ENCODE measurements at regions not wholly inside any gene's neighbourhood (a gene's known extent, or its start where the extent isn't known, plus 50 kb on each side); places are given as distances from the start of the nearest gene placed in this dataset.

DNA sequence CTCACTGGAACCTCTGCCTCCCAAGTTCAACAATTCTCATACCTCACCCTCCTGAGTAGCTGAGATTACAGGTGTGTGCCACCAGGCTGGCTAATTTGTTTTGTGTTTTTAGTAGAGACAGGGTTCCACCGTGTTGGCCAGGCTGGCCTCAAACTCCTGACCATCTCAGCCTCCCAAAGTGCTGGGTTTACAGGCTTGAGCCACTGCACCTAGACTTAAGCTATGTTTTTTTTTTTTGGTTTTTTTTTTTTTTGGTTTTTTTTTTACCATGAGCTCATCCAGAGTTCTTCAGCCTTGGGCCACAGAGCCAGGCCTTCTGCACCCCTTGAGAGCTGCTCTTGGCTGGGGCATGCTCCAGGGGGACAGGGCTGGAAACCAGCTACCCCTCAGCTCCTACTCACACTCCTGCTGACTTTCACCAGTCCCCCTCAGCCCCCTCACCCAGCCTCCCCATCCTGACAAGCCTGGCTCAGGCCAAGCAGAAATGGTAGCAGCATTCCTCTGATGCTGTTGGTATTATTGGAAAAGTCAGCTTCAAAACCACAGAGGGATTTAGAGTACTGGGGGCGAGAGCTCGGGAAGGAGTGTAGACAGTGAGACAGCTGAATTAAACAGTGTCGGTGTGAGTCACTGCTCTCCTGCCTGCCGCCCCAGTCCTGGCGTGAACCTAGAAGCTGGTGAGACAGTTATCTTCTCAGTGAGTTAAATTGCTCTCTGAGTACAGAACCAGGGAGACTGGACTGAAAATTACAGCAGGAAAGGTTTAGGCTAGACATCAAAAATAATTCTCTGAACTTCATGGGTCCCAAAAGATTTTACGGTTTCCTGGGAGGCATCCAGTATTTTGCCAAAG is 63.7 kb downstream of the NAV1 start (continued):
- TF ChIP-seq, protein P1, sequence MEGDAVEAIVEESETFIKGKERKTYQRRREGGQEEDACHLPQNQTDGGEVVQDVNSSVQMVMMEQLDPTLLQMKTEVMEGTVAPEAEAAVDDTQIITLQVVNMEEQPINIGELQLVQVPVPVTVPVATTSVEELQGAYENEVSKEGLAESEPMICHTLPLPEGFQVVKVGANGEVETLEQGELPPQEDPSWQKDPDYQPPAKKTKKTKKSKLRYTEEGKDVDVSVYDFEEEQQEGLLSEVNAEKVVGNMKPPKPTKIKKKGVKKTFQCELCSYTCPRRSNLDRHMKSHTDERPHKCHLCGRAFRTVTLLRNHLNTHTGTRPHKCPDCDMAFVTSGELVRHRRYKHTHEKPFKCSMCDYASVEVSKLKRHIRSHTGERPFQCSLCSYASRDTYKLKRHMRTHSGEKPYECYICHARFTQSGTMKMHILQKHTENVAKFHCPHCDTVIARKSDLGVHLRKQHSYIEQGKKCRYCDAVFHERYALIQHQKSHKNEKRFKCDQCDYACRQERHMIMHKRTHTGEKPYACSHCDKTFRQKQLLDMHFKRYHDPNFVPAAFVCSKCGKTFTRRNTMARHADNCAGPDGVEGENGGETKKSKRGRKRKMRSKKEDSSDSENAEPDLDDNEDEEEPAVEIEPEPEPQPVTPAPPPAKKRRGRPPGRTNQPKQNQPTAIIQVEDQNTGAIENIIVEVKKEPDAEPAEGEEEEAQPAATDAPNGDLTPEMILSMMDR (IDR thresholded peaks at IDR 0.05; ENCODE audit: low read depth, low read length, missing input control) = no peak
- TF ChIP-seq RXRA (IDR thresholded peaks at IDR 0.05) = no peak

DNA sequence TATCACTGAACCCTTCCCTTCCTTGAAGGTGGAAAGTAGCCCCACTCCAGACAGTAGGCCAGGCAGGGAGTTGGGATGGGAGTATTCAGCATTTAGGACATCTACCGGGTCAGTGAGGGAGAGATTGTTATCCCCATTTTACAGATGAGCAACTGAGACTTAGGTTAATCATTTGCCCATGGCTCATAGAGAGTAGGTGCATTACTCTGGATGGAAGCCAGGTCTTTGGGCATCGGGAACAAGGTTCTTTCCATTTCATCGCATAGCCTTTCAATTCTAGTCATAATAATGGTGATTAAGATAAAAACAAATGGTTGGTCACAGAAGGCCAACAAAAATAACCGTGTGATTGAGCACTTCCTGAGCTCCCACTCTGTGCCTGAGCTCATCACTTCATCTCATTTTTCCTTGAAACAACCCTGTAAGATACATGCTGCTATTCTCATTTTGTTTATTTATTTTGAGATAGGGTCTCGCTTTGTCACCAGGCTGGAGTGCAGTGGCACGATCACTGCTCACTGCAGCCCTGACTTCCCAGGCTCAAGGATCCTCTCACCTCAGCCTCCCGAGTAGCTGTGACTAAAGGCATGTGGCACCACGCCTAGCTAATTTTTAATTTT is 64.8 kb downstream of the NAV1 start:
- WGBS = 84% methylated on average over 8 of the region's 8 CpGs
- H3K27me3 ChIP-seq (ENCODE audit: control insufficient read depth in 4 of 4, insufficient read depth in 4 of 4, low read length in 3 of 4) = no peaks in the 10 kb centered on the region
- H3K27ac ChIP-seq (ENCODE audit: low read depth in 1 of 2, low read length in 2 of 2) = no peak overlapping the region
- no peaks in the 10 kb centered on the region for H3K9me3 ChIP-seq (ENCODE audit: control insufficient read depth in 4 of 4, low read length in 3 of 4)
- no peaks in the 10 kb centered on the region for H3K4me1 ChIP-seq (ENCODE audit: control insufficient read depth in 4 of 4, insufficient read depth in 4 of 4, low read length in 3 of 4)
- no peak for DNase-seq (ENCODE audit: low spot score)
- no peaks in the 10 kb centered on the region for H3K36me3 ChIP-seq (ENCODE audit: control insufficient read depth in 4 of 4, insufficient read depth in 3 of 4, low read depth in 1 of 4, low read length in 3 of 4)
- H3K9ac ChIP-seq (ENCODE audit: low read depth in 1 of 2, low read length in 2 of 2) = no peak overlapping the region
- no peak overlapping the region for H3K4me3 ChIP-seq (ENCODE audit: low read depth in 1 of 3, low read length in 3 of 3)
- TF ChIP-seq GABPA (IDR thresholded peaks at IDR 0.05 in 1 of 2, conservative IDR thresholded peaks at IDR 0.05 in 1 of 2) (no peak), EGR1 (IDR thresholded peaks at IDR 0.05; ENCODE audit: low read depth in 2 of 2) (no peak), TAF1 (conservative IDR thresholded peaks at IDR 0.05) (no peak), RAD21 (IDR thresholded peaks at IDR 0.05) (no peak)

DNA sequence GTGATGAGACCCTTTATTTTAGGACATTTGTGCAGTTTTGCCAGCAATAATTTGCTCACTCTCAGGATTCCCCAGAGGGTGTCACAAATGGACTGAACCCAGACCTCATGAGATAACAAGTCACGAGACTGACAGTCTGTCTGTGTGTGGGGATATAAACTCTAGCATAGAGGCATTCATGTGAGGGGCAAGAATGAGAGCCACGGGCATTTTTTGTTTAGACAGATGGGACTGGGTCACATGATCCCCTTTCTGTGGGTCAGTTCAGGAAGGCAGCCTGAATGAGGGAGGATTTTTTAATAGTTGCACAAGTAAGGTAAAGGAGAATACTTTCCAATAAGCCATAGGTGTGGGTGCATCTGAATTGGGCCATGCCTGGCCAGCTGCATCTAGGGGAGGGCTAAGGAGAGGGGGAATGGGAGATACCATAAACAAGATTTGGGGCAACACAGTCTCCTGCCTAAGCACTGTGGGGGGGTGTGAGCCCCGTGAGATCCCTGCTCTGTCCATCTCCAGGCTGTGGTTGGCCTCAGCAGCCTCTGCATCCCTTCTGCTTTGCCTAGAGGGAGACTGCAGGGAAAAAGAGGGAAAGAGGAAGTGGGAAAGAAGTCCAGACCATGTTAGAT is 66.6 kb downstream of the NAV1 start:
- Histone ChIP-seq H3K4me3 (ENCODE audit: low read depth in 1 of 3, low read length in 3 of 3) (no peak overlapping the region), H3K9ac (ENCODE audit: low read depth in 1 of 2, low read length in 2 of 2) (no peak overlapping the region), H3K27me3 (ENCODE audit: control insufficient read depth in 4 of 4, insufficient read depth in 4 of 4, low read length in 3 of 4) (no peaks in the 10 kb centered on the region), H3K36me3 (ENCODE audit: control insufficient read depth in 4 of 4, insufficient read depth in 3 of 4, low read depth in 1 of 4, low read length in 3 of 4) (no peaks in the 10 kb centered on the region), H3K27ac (ENCODE audit: low read depth in 1 of 2, low read length in 2 of 2) (no peak overlapping the region), H3K4me1 (ENCODE audit: control insufficient read depth in 4 of 4, insufficient read depth in 4 of 4, low read length in 3 of 4) (no peaks in the 10 kb centered on the region), H3K9me3 (ENCODE audit: control insufficient read depth in 4 of 4, low read length in 3 of 4) (no peaks in the 10 kb centered on the region)
- 60% methylated on average over 3 of the region's 3 CpGs for WGBS
- DNase-seq (ENCODE audit: low spot score) = no peak
- no peak for TF ChIP-seq SP1 (IDR thresholded peaks at IDR 0.05)
- TF ChIP-seq FOXA2 (IDR thresholded peaks at IDR 0.05) = no peak
- TF ChIP-seq, protein P1 (IDR thresholded peaks at IDR 0.05; ENCODE audit: low read depth, low read length, missing input control) = no peak

- Histone ChIP-seq H3K36me3 (ENCODE audit: control insufficient read depth in 4 of 4, insufficient read depth in 3 of 4, low read depth in 1 of 4, low read length in 3 of 4) (no peaks in the 10 kb centered on the region), H3K4me3 (ENCODE audit: low read depth in 1 of 3, low read length in 3 of 3) (no peak overlapping the region), H3K9ac (ENCODE audit: low read depth in 1 of 2, low read length in 2 of 2) (no peak overlapping the region), H3K9me3 (ENCODE audit: control insufficient read depth in 4 of 4, low read length in 3 of 4) (no peaks in the 10 kb centered on the region), H3K4me1 (ENCODE audit: control insufficient read depth in 4 of 4, insufficient read depth in 4 of 4, low read length in 3 of 4) (no peaks in the 10 kb centered on the region), H3K27me3 (ENCODE audit: control insufficient read depth in 4 of 4, insufficient read depth in 4 of 4, low read length in 3 of 4) (no peaks in the 10 kb centered on the region), H3K27ac (ENCODE audit: low read depth in 1 of 2, low read length in 2 of 2) (no peak overlapping the region)
- 90% methylated on average over 3 of the region's 3 CpGs for WGBS
- DNase-seq (ENCODE audit: low spot score) = no peak
- TF ChIP-seq ZBTB33 (IDR thresholded peaks at IDR 0.05) (no peak), HNF4A (conservative IDR thresholded peaks at IDR 0.05) (no peak), EGR1 (IDR thresholded peaks at IDR 0.05; ENCODE audit: low read depth in 2 of 2) (no peak), YY1 (IDR thresholded peaks at IDR 0.05) (no peak)
- TF ChIP-seq, protein P2, sequence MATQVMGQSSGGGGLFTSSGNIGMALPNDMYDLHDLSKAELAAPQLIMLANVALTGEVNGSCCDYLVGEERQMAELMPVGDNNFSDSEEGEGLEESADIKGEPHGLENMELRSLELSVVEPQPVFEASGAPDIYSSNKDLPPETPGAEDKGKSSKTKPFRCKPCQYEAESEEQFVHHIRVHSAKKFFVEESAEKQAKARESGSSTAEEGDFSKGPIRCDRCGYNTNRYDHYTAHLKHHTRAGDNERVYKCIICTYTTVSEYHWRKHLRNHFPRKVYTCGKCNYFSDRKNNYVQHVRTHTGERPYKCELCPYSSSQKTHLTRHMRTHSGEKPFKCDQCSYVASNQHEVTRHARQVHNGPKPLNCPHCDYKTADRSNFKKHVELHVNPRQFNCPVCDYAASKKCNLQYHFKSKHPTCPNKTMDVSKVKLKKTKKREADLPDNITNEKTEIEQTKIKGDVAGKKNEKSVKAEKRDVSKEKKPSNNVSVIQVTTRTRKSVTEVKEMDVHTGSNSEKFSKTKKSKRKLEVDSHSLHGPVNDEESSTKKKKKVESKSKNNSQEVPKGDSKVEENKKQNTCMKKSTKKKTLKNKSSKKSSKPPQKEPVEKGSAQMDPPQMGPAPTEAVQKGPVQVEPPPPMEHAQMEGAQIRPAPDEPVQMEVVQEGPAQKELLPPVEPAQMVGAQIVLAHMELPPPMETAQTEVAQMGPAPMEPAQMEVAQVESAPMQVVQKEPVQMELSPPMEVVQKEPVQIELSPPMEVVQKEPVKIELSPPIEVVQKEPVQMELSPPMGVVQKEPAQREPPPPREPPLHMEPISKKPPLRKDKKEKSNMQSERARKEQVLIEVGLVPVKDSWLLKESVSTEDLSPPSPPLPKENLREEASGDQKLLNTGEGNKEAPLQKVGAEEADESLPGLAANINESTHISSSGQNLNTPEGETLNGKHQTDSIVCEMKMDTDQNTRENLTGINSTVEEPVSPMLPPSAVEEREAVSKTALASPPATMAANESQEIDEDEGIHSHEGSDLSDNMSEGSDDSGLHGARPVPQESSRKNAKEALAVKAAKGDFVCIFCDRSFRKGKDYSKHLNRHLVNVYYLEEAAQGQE (IDR thresholded peaks at IDR 0.05) = no peak
These were observed 67.2 kb downstream of the NAV1 start for GRCh38 chr1:201606096-201606495.

Data from liver (tissue), 8 donors.